Body of pancreas (tissue), 4 donors: ENCODE measurements at regions not wholly inside any gene's neighbourhood (a gene's known extent, or its start where the extent isn't known, plus 50 kb on each side); places are given as distances from the start of the nearest gene placed in this dataset.

Experiments used
- CTCF ChIP-seq, 7 experiments: fragments of 450-650 bp in 4 of 7; fragments of 200-600 bp in 3 of 7; sonication (generic) in 3 of 7; IDR thresholded peaks; one replicate each; pipeline ENCODE4 v1.5.1; 2016 to 2019; ENCODE audit warnings: antibody characterized with exemption in 7 of 7
- POLR2A ChIP-seq, 3 donors: fragments of 450-650 bp; IDR thresholded peaks; one replicate each; pipeline ENCODE4 v1.6.1; 2016; ENCODE audit warnings: antibody characterized with exemption in 3 of 3, mild to moderate bottlenecking in 2 of 3

DNA sequence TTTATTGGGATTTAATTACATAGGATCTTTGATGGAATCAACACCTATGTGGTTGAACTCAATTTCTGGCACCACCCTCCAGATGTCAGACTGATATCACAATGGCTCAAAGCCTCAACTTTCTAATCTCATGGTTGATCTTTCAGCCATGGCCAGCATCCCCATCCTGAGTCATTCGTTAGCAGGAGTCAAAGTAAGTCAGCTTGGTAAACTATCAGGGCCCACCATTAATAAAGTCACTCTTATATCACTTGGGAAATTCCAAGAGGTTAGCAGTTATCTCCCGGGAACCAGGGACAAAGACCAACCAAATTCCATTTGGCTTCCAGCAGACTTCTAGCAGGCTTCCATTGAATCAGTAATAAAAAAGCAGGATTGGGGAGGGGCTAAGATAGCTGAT, 50.7 kb upstream of the TNFSF4 start:
- TF ChIP-seq CTCF (IDR thresholded peaks at IDR 0.05) (no peak), POLR2A (IDR thresholded peaks at IDR 0.05) (no peak)
